ENCODE measurements at regions not wholly inside any gene's neighbourhood (a gene's known extent, or its start where the extent isn't known, plus 50 kb on each side); places are given as distances from the start of the nearest gene placed in this dataset.
"Not testable (repeated sequence)": the region's sequence is repeated elsewhere in the genome, so short reads cannot be mapped to it uniquely, and the experiment has no call there.

- no peak for DNase-seq
Observed at GRCh38 chr6:81623106-81623759, 129.2 kb downstream of the TENT5A start.

DNA sequence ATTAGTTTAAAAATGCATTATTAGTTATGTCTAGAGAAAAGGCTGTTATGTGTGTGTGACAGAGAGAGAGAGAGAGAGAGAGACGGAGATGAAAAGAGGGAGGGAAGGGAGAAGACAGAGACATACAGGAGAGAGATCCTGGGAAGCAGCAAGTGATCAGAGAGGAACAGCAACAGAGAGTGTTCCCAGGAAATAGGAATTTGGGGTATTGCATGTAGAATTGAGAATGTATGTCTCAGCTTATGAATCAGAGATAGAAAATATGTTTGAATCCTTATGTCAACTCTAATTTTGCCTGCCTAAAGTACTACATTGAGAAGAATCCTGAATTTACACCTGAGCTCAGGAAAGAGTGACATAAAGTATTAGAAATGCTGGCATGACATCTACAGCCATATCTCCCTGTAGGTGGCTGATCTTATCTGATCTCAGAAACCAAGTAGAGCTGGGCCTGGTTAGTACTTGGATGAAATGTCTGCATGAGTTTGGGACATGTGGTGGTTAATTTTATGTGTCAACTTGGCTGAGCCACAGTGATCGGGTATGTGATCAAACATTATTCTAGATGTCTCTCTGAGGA is 130.6 kb downstream of the TENT5A start:
- no peak for DNase-seq

DNA sequence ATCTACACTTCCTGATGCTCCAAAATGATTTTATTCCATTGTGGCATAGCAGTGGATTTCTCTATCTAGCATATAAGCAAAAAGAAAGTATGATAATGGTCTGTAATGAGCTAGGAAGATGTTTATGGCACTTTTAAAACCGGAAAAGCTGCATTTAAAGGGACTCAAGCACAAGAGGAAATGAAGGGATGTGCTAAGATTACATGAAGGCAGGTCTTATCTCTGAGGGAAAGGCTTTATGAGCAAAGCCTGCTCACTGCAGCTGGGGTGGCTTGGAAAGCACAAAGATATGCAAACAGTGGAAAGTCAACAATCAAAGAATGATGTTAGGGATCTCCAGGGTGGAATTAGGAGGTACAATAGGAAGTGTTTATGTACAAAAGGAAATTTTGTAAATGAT is 138.2 kb downstream of the TENT5A start:
- no peak for DNase-seq

GRCh38 chr6:81613606-81614005 is 138.9 kb downstream of the TENT5A start:
- DNase-seq: no peak

DNA sequence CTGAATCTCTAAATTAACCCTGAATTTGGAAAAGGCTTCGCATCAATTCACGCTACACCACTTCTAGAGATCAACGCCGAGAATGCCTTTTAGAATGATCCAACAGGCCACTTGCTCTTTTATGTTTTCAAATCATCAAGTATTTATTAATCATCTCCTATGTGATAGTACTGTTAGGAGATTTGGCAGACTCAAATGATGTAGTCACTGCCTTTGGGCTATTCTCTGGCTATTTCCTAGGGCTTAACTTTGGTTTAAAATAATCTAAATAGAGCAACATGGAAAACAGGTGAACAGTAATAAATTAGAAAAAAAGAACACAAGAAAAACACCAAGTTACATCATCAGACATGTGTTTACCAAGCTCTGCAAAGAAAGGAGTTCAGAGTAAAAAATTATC is 140.3 kb downstream of the TENT5A start:
- no peak for DNase-seq

DNA sequence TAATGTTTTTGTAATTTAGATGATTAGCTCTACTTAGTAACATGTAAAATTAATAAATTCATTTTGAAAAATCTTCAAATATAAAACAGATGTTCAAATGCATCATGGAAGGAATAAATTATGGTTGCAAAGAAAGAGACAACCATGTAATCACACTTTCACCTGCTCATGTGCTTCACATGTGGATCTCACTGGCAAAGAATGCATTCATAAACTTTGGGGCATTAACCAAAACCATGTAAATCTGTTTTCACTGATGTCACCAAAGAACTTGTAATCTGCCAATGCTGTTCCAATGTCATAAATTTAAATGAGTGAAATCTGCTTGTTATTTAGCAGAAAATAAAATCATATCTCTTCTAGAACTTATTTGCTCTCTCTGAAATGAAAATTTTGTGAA is 142.7 kb downstream of the TENT5A start:
- DNase-seq: no peak

DNA sequence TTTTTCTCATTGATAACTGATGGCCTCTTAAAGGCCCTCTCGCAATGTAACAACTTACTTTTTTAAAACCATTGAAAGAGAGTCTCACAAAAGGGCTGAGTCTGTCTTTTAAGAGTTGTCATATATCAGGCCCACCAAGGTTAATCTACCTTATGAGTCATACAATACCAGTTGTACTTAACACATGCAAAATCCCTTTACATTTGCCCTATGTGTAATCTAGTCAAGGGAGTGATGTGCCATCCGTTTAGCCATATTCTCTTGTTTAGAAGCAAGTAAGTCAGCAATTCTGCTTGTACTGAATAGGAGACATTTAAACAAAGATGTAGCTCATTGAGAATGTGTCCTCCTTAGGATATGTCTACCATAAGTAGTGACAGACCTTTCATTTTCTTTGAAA is 143.7 kb downstream of the TENT5A start:
- no peak for DNase-seq

- no peak for DNase-seq
Observed at GRCh38 chr6:81606965-81607381, 145.5 kb downstream of the TENT5A start.

GRCh38 chr6:81605526-81605925 is 147.0 kb downstream of the TENT5A start:
- no peak for DNase-seq

GRCh38 chr6:81601918-81602317 is 150.6 kb downstream of the TENT5A start:
- DNase-seq: no peak

- DNase-seq: not testable (repeated sequence)
Observed at GRCh38 chr6:81600488-81600887, 152.0 kb downstream of the TENT5A start.

- no peak for DNase-seq
Observed at GRCh38 chr6:81594501-81594900, 158.0 kb downstream of the TENT5A start.

DNA sequence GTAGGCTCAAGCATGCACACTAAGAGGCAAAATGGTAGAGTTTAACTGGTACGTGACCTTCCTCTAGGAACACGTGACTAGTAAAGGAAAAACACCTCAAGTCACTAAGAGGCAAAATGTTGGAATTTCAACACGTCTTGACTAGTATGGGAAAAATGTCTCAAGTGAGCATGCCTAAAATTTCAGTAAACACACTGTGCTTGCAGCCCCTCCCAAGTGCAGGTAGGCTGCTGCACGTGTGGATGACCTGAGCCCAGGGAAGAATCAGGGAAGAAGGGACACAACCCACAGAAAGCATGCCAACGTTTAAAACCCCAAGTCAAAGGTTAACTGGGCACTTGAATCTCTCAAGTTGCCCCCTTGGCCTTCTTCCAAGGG is 162.2 kb downstream of the TENT5A start:
- DNase-seq: no peak

- no peak for DNase-seq
Observed at GRCh38 chr6:81589465-81590313, 162.8 kb downstream of the TENT5A start.

GRCh38 chr6:81585686-81586085 is 166.8 kb downstream of the TENT5A start:
- not testable (repeated sequence) for DNase-seq

GRCh38 chr6:81584156-81584555 is 168.3 kb downstream of the TENT5A start:
- not testable (repeated sequence) for DNase-seq

DNA sequence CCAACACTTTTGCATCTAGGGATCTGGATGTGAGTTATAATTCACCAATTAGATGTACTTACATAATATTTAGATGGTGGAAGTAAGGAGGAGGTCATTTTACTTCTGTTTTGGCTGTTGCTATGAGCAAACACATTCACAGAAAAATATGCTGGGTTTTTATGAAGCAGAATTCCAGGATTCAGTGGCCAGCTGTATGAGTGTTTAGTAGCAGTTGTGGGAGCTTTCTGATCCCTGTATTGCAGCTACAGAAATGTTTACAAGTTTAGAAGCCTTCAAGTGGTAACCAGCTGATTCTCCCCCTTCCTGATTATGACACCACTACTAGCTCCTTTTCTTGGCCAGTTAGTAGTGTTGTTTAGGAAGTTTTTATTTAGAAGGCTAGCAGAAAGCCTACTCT is 177.0 kb downstream of the TENT5A start:
- no peak for DNase-seq

DNA sequence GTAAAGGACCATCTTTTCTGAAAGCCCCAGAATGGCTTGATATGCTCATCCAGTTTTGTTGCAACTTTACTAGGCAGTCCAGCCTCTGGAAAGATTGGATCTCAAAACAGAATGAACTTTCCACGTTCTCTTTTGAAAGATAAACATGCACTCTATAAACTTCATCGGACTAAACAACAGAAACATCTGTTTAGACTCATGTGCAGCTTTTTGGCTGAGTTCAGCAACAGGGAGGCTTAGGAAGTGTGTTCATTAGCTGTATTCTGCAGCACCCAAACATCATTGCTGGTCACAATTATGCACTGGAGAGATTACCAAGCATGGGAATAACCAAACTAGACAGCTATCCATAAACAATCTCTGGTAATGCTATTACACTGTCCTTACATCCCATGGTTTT is 180.5 kb downstream of the TENT5A start:
- DNase-seq: no peak

DNA sequence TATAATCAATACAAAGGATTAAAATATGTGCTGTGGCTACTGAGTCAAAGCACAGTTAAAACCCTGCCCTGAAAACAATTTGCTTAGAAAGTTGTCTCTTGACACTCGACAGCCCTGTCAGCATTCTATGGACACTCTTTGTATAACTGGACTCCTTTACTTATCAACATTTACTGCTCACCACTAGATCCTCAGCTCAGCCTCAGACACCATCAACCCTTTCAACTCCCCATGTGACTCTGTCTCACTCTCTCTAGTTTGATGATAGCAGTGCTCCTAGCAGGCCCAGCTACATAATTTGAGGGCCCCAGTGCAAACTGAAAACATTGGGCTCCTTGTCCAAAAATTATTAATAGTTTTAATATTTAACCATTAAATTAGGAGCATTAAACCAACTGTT is 181.8 kb downstream of the TENT5A start:
- no peak for DNase-seq

- no peak for DNase-seq
Observed at GRCh38 chr6:81568973-81569372, 183.5 kb downstream of the TENT5A start.

DNA sequence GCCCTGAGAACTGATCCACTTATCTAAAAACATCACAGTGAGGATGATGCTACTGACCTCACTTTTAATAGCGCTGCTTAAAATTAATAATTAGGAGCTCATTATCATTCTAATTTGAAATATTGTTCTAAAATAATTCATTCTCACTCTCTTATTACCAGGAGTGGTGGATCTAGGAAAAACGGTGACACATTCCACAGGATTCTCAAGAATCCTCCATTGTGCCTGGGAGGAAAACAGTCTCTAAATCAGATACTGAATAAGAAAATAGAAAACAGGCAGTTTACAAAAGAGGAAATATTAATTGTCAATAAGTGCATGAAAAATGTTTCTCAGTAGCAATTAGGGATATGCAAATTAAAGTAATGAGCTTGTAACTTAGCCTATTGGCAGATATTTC is 187.4 kb downstream of the TENT5A start:
- no peak for DNase-seq

DNA sequence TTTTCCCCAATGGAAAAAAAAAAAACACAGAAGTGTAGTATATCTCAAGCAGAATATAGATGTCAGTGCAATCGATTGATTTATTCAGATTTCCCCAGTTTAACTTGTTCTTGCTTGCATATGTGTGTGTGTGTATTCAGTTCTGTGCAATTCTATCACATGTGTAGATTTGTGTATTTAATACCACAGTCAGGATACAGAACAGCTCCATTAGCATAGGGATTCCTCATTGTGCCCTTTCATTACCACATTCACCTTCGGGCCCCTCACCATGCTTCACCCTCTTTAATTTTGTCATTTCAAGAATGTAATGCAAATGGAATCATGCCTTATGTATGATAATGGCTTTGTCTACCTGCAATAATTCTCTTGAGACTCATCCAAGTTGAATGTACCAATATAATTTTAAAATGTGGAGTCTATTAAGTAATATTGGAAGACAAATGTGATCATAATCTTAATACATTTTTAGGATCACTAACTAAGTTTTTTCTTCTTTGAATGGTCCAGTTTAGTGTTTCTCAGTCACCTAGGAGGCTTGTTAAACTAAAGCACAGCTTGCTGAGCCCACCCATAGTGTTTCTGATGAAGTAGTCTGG is 187.9 kb downstream of the TENT5A start:
- no peak for DNase-seq

- DNase-seq: no peak
Observed at GRCh38 chr6:81562169-81562568, 190.3 kb downstream of the TENT5A start.

DNA sequence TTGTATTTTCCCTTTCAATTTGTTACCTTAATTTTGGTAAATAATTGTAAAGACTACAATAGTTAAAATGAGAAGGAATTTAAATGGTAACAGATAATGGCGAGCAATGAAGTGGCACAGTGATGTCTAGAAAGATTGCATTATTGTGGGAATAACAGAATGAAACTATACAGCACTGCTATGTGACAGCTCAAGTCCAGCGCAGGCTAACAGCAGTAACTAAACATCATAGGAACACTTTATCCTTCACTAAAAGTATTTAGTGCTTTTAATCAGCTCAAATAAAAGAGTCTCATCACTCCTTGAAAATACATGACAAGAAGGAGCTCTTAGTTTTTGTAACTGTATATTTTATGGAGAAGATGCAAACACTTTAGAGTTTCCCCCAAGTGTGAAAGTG is 190.8 kb downstream of the TENT5A start:
- no peak for DNase-seq
